ENCODE measurements at regions not wholly inside any gene's neighbourhood (a gene's known extent, or its start where the extent isn't known, plus 50 kb on each side); places are given as distances from the start of the nearest gene placed in this dataset.

DNA sequence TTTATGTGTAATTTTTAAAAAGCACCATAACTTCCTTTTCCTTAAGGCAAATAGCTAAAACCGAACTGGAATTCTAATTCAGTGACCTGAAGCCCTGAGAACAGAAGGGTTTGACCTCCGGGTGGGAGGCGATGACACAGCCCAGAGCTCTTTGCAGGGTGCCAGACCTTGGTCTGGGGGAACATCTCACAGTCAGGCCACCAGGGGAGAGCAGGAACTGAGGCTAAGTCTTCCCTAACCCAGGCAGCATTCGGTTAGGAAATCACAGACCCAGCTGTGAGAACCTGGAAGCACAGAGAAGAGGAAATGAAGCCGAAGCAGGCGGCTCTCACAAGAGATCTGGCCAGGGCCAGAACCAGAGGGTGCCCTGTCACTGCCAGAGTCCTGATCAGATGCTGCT, 444.8 kb downstream of the TTLL7 start:
- Histone ChIP-seq H3K4me1 (ENCODE audit: control insufficient read depth in 2 of 3, insufficient read depth in 2 of 3, low read depth in 1 of 3, low read length in 3 of 3) (no peaks in the 10 kb centered on the region), H3K9me3 (ENCODE audit: control insufficient read depth in 2 of 3, insufficient read depth in 1 of 3, low read length in 3 of 3) (no peaks in the 10 kb centered on the region), H3K27ac (ENCODE audit: low read depth in 2 of 2, low read length in 2 of 2) (no peak overlapping the region), H3K36me3 (ENCODE audit: control insufficient read depth in 2 of 3, insufficient read depth in 3 of 3, low read length in 3 of 3) (no peaks in the 10 kb centered on the region), H3K9ac (ENCODE audit: low read length in 3 of 3) (no peak overlapping the region), H3K27me3 (ENCODE audit: control insufficient read depth, insufficient read depth, low read length) (no peaks in the 10 kb centered on the region), H3K4me3 (ENCODE audit: low read length in 3 of 3) (no peak overlapping the region)
- DNase-seq (no peak), FAIRE-seq (no peak)
- TF ChIP-seq, protein P1, sequence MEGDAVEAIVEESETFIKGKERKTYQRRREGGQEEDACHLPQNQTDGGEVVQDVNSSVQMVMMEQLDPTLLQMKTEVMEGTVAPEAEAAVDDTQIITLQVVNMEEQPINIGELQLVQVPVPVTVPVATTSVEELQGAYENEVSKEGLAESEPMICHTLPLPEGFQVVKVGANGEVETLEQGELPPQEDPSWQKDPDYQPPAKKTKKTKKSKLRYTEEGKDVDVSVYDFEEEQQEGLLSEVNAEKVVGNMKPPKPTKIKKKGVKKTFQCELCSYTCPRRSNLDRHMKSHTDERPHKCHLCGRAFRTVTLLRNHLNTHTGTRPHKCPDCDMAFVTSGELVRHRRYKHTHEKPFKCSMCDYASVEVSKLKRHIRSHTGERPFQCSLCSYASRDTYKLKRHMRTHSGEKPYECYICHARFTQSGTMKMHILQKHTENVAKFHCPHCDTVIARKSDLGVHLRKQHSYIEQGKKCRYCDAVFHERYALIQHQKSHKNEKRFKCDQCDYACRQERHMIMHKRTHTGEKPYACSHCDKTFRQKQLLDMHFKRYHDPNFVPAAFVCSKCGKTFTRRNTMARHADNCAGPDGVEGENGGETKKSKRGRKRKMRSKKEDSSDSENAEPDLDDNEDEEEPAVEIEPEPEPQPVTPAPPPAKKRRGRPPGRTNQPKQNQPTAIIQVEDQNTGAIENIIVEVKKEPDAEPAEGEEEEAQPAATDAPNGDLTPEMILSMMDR (IDR thresholded peaks at IDR 0.05; ENCODE audit: borderline replicate concordance, extremely low read depth, insufficient read depth) = no peak
- intact Hi-C loops (cut with DNase I) = no loop called here

DNA sequence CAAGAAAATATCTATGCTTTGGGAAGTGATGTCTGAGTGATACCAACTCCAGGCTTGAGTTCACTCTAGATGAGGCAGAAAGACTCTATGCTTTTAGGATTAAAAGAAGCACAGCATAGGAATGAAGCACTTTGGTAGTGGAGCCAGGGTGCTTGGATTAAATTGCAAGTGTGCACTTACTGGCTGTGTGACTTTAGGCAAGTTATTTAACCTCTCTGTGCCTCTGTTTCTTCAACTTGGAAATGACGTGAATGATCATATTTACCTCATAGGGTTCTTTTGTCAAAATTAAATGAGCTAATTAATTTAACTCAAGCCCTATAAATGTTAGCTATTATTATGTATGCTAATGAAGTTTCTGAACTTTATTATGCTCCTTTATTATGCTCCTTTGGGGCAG, 446.1 kb downstream of the TTLL7 start:
- no peaks in the 10 kb centered on the region for H3K36me3 ChIP-seq (ENCODE audit: control insufficient read depth in 2 of 3, insufficient read depth in 3 of 3, low read length in 3 of 3)
- no peaks in the 10 kb centered on the region for H3K27me3 ChIP-seq (ENCODE audit: control insufficient read depth, insufficient read depth, low read length)
- intact Hi-C loops (cut with DNase I) = no loop called here
- FAIRE-seq = no peak
- H3K9ac ChIP-seq (ENCODE audit: low read length in 3 of 3) = no peak overlapping the region
- no peak overlapping the region for H3K27ac ChIP-seq (ENCODE audit: low read depth in 2 of 2, low read length in 2 of 2)
- no peak for DNase-seq
- TF ChIP-seq, protein P1 (IDR thresholded peaks at IDR 0.05; ENCODE audit: borderline replicate concordance, extremely low read depth, insufficient read depth) = no peak
- H3K9me3 ChIP-seq (ENCODE audit: control insufficient read depth in 2 of 3, insufficient read depth in 1 of 3, low read length in 3 of 3) = no peaks in the 10 kb centered on the region
- no peak overlapping the region for H3K4me3 ChIP-seq (ENCODE audit: low read length in 3 of 3)
- no peaks in the 10 kb centered on the region for H3K4me1 ChIP-seq (ENCODE audit: control insufficient read depth in 2 of 3, insufficient read depth in 2 of 3, low read depth in 1 of 3, low read length in 3 of 3)

DNA sequence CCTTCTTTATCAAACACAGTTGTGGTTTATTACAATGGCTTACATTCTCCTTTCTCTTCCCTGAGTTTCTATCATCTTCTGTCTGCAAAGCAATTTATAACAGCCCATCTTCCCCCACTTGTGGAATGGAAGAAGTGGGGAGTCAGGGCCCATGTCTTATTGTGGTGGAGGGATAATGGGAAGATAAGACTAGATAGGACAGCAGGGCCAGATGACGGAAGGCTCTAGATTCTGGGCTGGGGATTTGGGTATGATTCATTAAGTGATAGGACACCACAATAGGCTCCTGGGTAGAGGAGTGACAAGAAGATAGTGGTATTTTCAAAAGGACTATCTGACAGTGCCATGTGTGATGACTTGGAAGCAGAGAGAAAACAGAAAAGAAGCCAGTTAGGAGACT, 450.6 kb downstream of the TTLL7 start:
- FAIRE-seq = no peak
- intact Hi-C loops (cut with DNase I) = no loop called here

DNA sequence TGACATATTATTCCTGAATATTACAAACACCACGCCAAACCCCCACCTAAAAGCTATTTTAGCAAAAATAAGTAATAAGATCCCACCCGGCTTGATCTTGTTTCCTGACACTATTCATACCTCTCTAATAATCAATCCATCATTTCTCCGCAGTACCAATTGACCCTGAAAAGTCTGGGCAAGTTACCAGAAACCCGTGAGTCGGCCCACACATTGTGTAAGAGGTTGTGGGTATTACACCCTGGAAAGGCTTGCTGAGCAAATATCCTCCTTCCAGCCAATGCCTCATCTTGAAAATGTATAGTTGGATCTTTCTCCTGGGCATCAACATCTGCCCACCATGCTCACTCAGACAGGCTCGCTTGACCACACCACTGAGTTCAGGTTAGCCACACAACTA, 451.0 kb downstream of the TTLL7 start:
- H3K4me3 ChIP-seq (ENCODE audit: low read length in 3 of 3) = no peak overlapping the region
- no peaks in the 10 kb centered on the region for H3K9me3 ChIP-seq (ENCODE audit: control insufficient read depth in 2 of 3, insufficient read depth in 1 of 3, low read length in 3 of 3)
- H3K27me3 ChIP-seq (ENCODE audit: control insufficient read depth, insufficient read depth, low read length) = no peaks in the 10 kb centered on the region
- FAIRE-seq (no peak), DNase-seq (no peak)
- no peak overlapping the region for H3K9ac ChIP-seq (ENCODE audit: low read length in 3 of 3)
- no peaks in the 10 kb centered on the region for H3K36me3 ChIP-seq (ENCODE audit: control insufficient read depth in 2 of 3, insufficient read depth in 3 of 3, low read length in 3 of 3)
- no peaks in the 10 kb centered on the region for H3K4me1 ChIP-seq (ENCODE audit: control insufficient read depth in 2 of 3, insufficient read depth in 2 of 3, low read depth in 1 of 3, low read length in 3 of 3)
- intact Hi-C loops (cut with DNase I) = no loop called here
- H3K27ac ChIP-seq (ENCODE audit: low read depth in 2 of 2, low read length in 2 of 2) = no peak overlapping the region
- TF ChIP-seq, protein P1 (IDR thresholded peaks at IDR 0.05; ENCODE audit: borderline replicate concordance, extremely low read depth, insufficient read depth) = no peak

More for the DNA sequence above, 450.6 kb downstream of the TTLL7 start:
- H3K9me3 ChIP-seq (ENCODE audit: control insufficient read depth in 2 of 3, insufficient read depth in 1 of 3, low read length in 3 of 3) = no peaks in the 10 kb centered on the region
- no peak overlapping the region for H3K9ac ChIP-seq (ENCODE audit: low read length in 3 of 3)
- H3K4me1 ChIP-seq (ENCODE audit: control insufficient read depth in 2 of 3, insufficient read depth in 2 of 3, low read depth in 1 of 3, low read length in 3 of 3) = no peaks in the 10 kb centered on the region
- no peaks in the 10 kb centered on the region for H3K27me3 ChIP-seq (ENCODE audit: control insufficient read depth, insufficient read depth, low read length)
- H3K4me3 ChIP-seq (ENCODE audit: low read length in 3 of 3) = no peak overlapping the region
- no peaks in the 10 kb centered on the region for H3K36me3 ChIP-seq (ENCODE audit: control insufficient read depth in 2 of 3, insufficient read depth in 3 of 3, low read length in 3 of 3)
- no peak overlapping the region for H3K27ac ChIP-seq (ENCODE audit: low read depth in 2 of 2, low read length in 2 of 2)
- DNase-seq = no peak
- TF ChIP-seq, protein P1 (IDR thresholded peaks at IDR 0.05; ENCODE audit: borderline replicate concordance, extremely low read depth, insufficient read depth) = no peak
